ENCODE measurements at regions not wholly inside any gene's neighbourhood (a gene's known extent, or its start where the extent isn't known, plus 50 kb on each side); places are given as distances from the start of the nearest gene placed in this dataset.

GRCh38 chr3:176055836-176056235 is 1141.4 kb downstream of the TBL1XR1 start:
- CTCF ChIA-PET (ENCODE audit: low intra/inter-chr PET ratio, low total read pairs): no interaction called here
- FAIRE-seq: no peak
- no TSS peak for BruUV-seq (replicated peaks)

More at GRCh38 chr3:176055836-176056235, 1141.4 kb downstream of the TBL1XR1 start:
- DNase-seq (ENCODE audit: low spot score) (no peak), ATAC-seq (no peak)
- Histone ChIP-seq H3K27ac (ENCODE audit: extremely low read length, insufficient read depth, low read length) (no peak overlapping the region), H3K4me3 (replicated peaks in 1 of 3; ENCODE audit: insufficient read depth in 1 of 3, low read depth in 2 of 3, low read length in 3 of 3) (no peak overlapping the region), H2AFZ (ENCODE audit: low read length) (no peak overlapping the region), H3K27me3 (ENCODE audit: control insufficient read depth in 1 of 2, insufficient read depth in 2 of 2, low read length in 2 of 2) (no peaks in the 10 kb centered on the region), H3K79me2 (ENCODE audit: insufficient read depth, low read length) (no peaks in the 10 kb centered on the region), H3K36me3 (replicated peaks in 1 of 2; ENCODE audit: control insufficient read depth in 1 of 2, insufficient read depth in 2 of 2, low read length in 2 of 2) (no peaks in the 10 kb centered on the region), H4K20me1 (ENCODE audit: insufficient read depth, low read length) (no peaks in the 10 kb centered on the region), H3K9me3 (ENCODE audit: low read length) (peaks cover 68% of the 10 kb centered on the region), H3K4me2 (ENCODE audit: low read depth, low read length) (no peak overlapping the region), H3K4me1 (ENCODE audit: insufficient read depth, low read length) (no peaks in the 10 kb centered on the region), H3K9ac (ENCODE audit: insufficient read depth, low read depth, low read length) (no peak overlapping the region)
- 17% methylated on average over 6 of the region's 6 CpGs for WGBS (ENCODE audit: low lambda C conversion rate)
- TF ChIP-seq, protein P1, sequence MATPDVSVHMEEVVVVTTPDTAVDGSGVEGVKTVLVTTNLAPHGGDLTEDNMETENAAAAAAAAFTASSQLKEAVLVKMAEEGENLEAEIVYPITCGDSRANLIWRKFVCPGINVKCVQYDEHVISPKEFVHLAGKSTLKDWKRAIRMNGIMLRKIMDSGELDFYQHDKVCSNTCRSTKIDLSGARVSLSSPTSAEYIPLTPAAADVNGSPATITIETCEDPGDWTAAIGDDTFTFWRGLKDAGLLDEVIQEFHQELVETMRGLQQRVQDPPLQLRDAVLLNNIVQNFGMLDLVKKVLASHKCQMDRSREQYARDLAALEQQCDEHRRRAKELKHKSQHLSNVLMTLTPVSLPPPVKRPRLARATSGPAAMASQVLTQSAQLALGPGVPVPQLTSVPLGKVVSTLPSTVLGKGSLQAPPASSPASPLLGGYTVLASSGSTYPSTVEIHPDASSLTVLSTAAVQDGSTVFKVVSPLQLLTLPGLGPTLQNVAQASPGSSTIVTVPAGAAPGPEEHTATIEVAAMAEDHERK (CRISPR knock-in tag; IDR thresholded peaks at IDR 0.05; ENCODE audit: low read depth): no peak
- TF ChIP-seq ZNF597 (CRISPR knock-in tag; IDR thresholded peaks at IDR 0.05) (no peak), GATAD1 (CRISPR knock-in tag; IDR thresholded peaks at IDR 0.05) (no peak), PCBP1 (IDR thresholded peaks at IDR 0.05; ENCODE audit: borderline replicate concordance, low read depth, low read length) (no peak), KLF9 (CRISPR knock-in tag; IDR thresholded peaks at IDR 0.05; ENCODE audit: low read depth) (no peak), ZNF672 (CRISPR knock-in tag; IDR thresholded peaks at IDR 0.05) (no peak), THYN1 (CRISPR knock-in tag; IDR thresholded peaks at IDR 0.05; ENCODE audit: borderline replicate concordance, low read depth) (no peak)
- TF ChIP-seq, protein P2, sequence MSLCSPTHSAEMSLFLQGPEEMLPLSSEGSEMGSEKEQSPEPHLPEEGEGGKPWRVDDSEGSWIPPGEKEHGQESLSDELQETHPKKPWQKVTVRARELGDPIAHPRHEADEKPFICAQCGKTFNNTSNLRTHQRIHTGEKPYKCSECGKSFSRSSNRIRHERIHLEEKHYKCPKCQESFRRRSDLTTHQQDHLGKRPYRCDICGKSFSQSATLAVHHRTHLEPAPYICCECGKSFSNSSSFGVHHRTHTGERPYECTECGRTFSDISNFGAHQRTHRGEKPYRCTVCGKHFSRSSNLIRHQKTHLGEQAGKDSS (CRISPR knock-in tag; IDR thresholded peaks at IDR 0.05; ENCODE audit: borderline replicate concordance, low read depth): no peak
- in situ Hi-C loops (cut with HindIII; ENCODE audit: extremely low pct_ligation_motif_present, low pct_unique_long_range_greater_than_20kb) (no loop called here), intact Hi-C loops (cut with micrococcal nuclease; ENCODE audit: unreplicated experiment) (no loop called here)
- POLR2A ChIA-PET: no interaction called here
